Activated naive CD8-positive, alpha-beta T cell treated with anti-CD3 and anti-CD28 coated beads, Interleukin-2, amount 50 U/mL, for 24 hours (primary cell): ENCODE measurements at regions not wholly inside any gene's neighbourhood (a gene's known extent, or its start where the extent isn't known, plus 50 kb on each side); places are given as distances from the start of the nearest gene placed in this dataset.
A peak's percentile ranks its signal among the peaks of the same experiment; 100 is the strongest.
"Not testable (repeated sequence)": the region's sequence is repeated elsewhere in the genome, so short reads cannot be mapped to it uniquely, and the experiment has no call there.

Experiments
- ATAC-seq: fragments of 150-1000 bp; cut with Tn5 transposase; one replicate; pipeline ENCODE4 v1.10.0; 2021
- DNase-seq: peaks from one replicate; pipeline ENCODE4 v3.0.0; 2021
- H3K27ac Mint-ChIP-seq: one replicate; pipeline ENCODE4 v1.8.0; 2021; ENCODE audit warnings: mild to moderate bottlenecking, mixed read lengths
- H3K27me3 Mint-ChIP-seq: one replicate; pipeline ENCODE4 v1.8.0; 2021; ENCODE audit warnings: mixed read lengths
- H3K36me3 Mint-ChIP-seq: one replicate; pipeline ENCODE4 v1.8.0; 2021; ENCODE audit warnings: low read depth, mixed read lengths
- H3K4me1 Mint-ChIP-seq: one replicate; pipeline ENCODE4 v1.8.0; 2021; ENCODE audit warnings: mixed read lengths
- H3K4me3 Mint-ChIP-seq: one replicate; pipeline ENCODE4 v1.8.0; 2021; ENCODE audit warnings: mild to moderate bottlenecking, moderate library complexity, mixed read lengths
- H3K9me3 Mint-ChIP-seq: one replicate; pipeline ENCODE4 v1.8.0; 2021; ENCODE audit warnings: mixed read lengths

- not testable (repeated sequence) for H3K9me3 Mint-ChIP-seq, H3K4me1 Mint-ChIP-seq, H3K27me3 Mint-ChIP-seq, DNase-seq, H3K4me3 Mint-ChIP-seq, ATAC-seq, H3K27ac Mint-ChIP-seq, H3K36me3 Mint-ChIP-seq
Measured at GRCh38 chr6:76876430-76876829, 586.9 kb downstream of the HTR1B start.

- H3K4me1 Mint-ChIP-seq: no peaks in the 10 kb centered on the region
- no peak for DNase-seq
- no peaks in the 10 kb centered on the region for H3K36me3 Mint-ChIP-seq
- peaks cover 4% of the 10 kb centered on the region for H3K9me3 Mint-ChIP-seq
- H3K27ac Mint-ChIP-seq: no peak overlapping the region
- H3K27me3 Mint-ChIP-seq: no peaks in the 10 kb centered on the region
- no peak overlapping the region for H3K4me3 Mint-ChIP-seq
- ATAC-seq: no peak
Measured at GRCh38 chr6:76867182-76867581, 596.1 kb downstream of the HTR1B start.

GRCh38 chr6:76866091-76866915 lies 597.0 kb downstream of the HTR1B start:
- DNase-seq: no peak
- Mint-ChIP-seq H3K27ac (no peak overlapping the region), H3K4me3 (no peak overlapping the region), H3K27me3 (no peaks in the 10 kb centered on the region), H3K36me3 (no peaks in the 10 kb centered on the region), H3K9me3 (peaks cover 4% of the 10 kb centered on the region), H3K4me1 (no peaks in the 10 kb centered on the region)
- ATAC-seq: no peak

GRCh38 chr6:76862936-76863335 lies 600.4 kb downstream of the HTR1B start:
- ATAC-seq: no peak
- Mint-ChIP-seq H3K27me3 (no peaks in the 10 kb centered on the region), H3K27ac (no peak overlapping the region)

GRCh38 chr6:76861403-76861802 lies 601.9 kb downstream of the HTR1B start:
- no peaks in the 10 kb centered on the region for H3K9me3 Mint-ChIP-seq
- H3K27ac Mint-ChIP-seq: no peak overlapping the region
- H3K27me3 Mint-ChIP-seq: no peaks in the 10 kb centered on the region
- peak; percentile 49 for ATAC-seq
- DNase-seq: no peak
- H3K36me3 Mint-ChIP-seq: no peaks in the 10 kb centered on the region
- no peak overlapping the region for H3K4me3 Mint-ChIP-seq
- H3K4me1 Mint-ChIP-seq: no peaks in the 10 kb centered on the region

More at GRCh38 chr6:76862936-76863335, 600.4 kb downstream of the HTR1B start:
- no peak for DNase-seq
- Mint-ChIP-seq H3K9me3 (no peaks in the 10 kb centered on the region), H3K4me3 (no peak overlapping the region), H3K4me1 (no peaks in the 10 kb centered on the region), H3K36me3 (no peaks in the 10 kb centered on the region)

GRCh38 chr6:76856065-76856464 lies 607.2 kb downstream of the HTR1B start:
- no peaks in the 10 kb centered on the region for H3K36me3 Mint-ChIP-seq
- no peak for ATAC-seq

GRCh38 chr6:76852776-76853175 lies 610.5 kb downstream of the HTR1B start:
- H3K9me3 Mint-ChIP-seq: peaks cover 6% of the 10 kb centered on the region
- no peak overlapping the region for H3K4me3 Mint-ChIP-seq
- no peaks in the 10 kb centered on the region for H3K27me3 Mint-ChIP-seq
- no peaks in the 10 kb centered on the region for H3K36me3 Mint-ChIP-seq
- ATAC-seq (no peak), DNase-seq (no peak)
- no peaks in the 10 kb centered on the region for H3K4me1 Mint-ChIP-seq
- H3K27ac Mint-ChIP-seq: no peak overlapping the region

More at GRCh38 chr6:76856065-76856464, 607.2 kb downstream of the HTR1B start:
- no peak for DNase-seq
- Mint-ChIP-seq H3K9me3 (no peaks in the 10 kb centered on the region), H3K4me3 (no peak overlapping the region), H3K4me1 (no peaks in the 10 kb centered on the region), H3K27ac (no peak overlapping the region), H3K27me3 (no peaks in the 10 kb centered on the region)

- not testable (repeated sequence) for H3K27ac Mint-ChIP-seq, H3K27me3 Mint-ChIP-seq, DNase-seq, H3K36me3 Mint-ChIP-seq, H3K4me1 Mint-ChIP-seq, H3K4me3 Mint-ChIP-seq, ATAC-seq
- H3K9me3 Mint-ChIP-seq: peaks cover 10% of the 10 kb centered on the region
Measured at GRCh38 chr6:76849274-76849970, 613.9 kb downstream of the HTR1B start.

- ATAC-seq: no peak
- H3K4me3 Mint-ChIP-seq: no peak overlapping the region
- H3K27ac Mint-ChIP-seq: no peak overlapping the region
- peaks cover 15% of the 10 kb centered on the region for H3K9me3 Mint-ChIP-seq
- no peak for DNase-seq
- H3K36me3 Mint-ChIP-seq: no peaks in the 10 kb centered on the region
- H3K27me3 Mint-ChIP-seq: no peaks in the 10 kb centered on the region
- H3K4me1 Mint-ChIP-seq: no peaks in the 10 kb centered on the region
Measured at GRCh38 chr6:76843054-76843822, 620.1 kb downstream of the HTR1B start.

- ATAC-seq: no peak
- Mint-ChIP-seq H3K27ac (no peak overlapping the region), H3K36me3 (no peaks in the 10 kb centered on the region), H3K4me1 (no peaks in the 10 kb centered on the region), H3K4me3 (no peak overlapping the region), H3K27me3 (no peaks in the 10 kb centered on the region), H3K9me3 (peaks cover 9% of the 10 kb centered on the region)
- DNase-seq: no peak
Measured at GRCh38 chr6:76840865-76841264, 622.4 kb downstream of the HTR1B start.

- ATAC-seq (no peak), DNase-seq (no peak)
- Mint-ChIP-seq H3K4me1 (no peaks in the 10 kb centered on the region), H3K27me3 (no peaks in the 10 kb centered on the region), H3K4me3 (no peak overlapping the region), H3K9me3 (peaks cover 9% of the 10 kb centered on the region), H3K27ac (no peak overlapping the region), H3K36me3 (no peaks in the 10 kb centered on the region)
Measured at GRCh38 chr6:76840041-76840745, 623.1 kb downstream of the HTR1B start.

GRCh38 chr6:76839505-76839904 lies 623.8 kb downstream of the HTR1B start:
- no peak overlapping the region for H3K27ac Mint-ChIP-seq
- DNase-seq: no peak
- no peak overlapping the region for H3K4me3 Mint-ChIP-seq
- no peaks in the 10 kb centered on the region for H3K27me3 Mint-ChIP-seq
- H3K9me3 Mint-ChIP-seq: peaks cover 9% of the 10 kb centered on the region
- no peaks in the 10 kb centered on the region for H3K36me3 Mint-ChIP-seq
- no peaks in the 10 kb centered on the region for H3K4me1 Mint-ChIP-seq
- no peak for ATAC-seq

GRCh38 chr6:76837564-76837963 lies 625.7 kb downstream of the HTR1B start:
- H3K4me1 Mint-ChIP-seq: no peaks in the 10 kb centered on the region
- H3K36me3 Mint-ChIP-seq: no peaks in the 10 kb centered on the region

GRCh38 chr6:76835695-76836094 lies 627.6 kb downstream of the HTR1B start:
- Mint-ChIP-seq H3K27me3 (no peaks in the 10 kb centered on the region), H3K4me1 (no peaks in the 10 kb centered on the region), H3K27ac (no peak overlapping the region), H3K36me3 (no peaks in the 10 kb centered on the region), H3K4me3 (no peak overlapping the region), H3K9me3 (peaks cover 4% of the 10 kb centered on the region)
- ATAC-seq (no peak), DNase-seq (no peak)

More at GRCh38 chr6:76837564-76837963, 625.7 kb downstream of the HTR1B start:
- ATAC-seq (no peak), DNase-seq (no peak)
- Mint-ChIP-seq H3K27me3 (no peaks in the 10 kb centered on the region), H3K9me3 (peaks cover 4% of the 10 kb centered on the region), H3K4me3 (no peak overlapping the region), H3K27ac (no peak overlapping the region)
